ENCODE measurements at regions not wholly inside any gene's neighbourhood (a gene's known extent, or its start where the extent isn't known, plus 50 kb on each side); places are given as distances from the start of the nearest gene placed in this dataset.

DNA sequence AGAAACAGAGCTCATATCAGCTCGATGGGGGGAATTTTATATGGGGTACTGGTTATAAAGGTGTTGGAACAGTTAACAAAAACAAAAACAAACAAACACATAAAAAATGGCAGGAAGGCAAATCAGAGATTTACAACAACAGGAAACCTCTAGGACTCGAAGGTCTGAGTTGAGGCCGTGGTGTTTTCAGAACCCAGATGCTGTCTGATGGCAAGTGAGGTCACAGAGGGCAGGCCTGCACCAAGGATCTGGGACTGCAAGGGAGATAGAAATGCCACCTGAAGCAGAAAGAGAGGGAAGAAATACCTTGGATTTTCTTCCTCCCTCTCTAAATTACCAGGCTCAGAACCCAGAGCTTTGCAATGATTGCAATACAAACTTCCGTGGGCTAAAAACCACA lies 429.5 kb downstream of the ZNF521 start (continued):
- TF ChIP-seq, protein P1, sequence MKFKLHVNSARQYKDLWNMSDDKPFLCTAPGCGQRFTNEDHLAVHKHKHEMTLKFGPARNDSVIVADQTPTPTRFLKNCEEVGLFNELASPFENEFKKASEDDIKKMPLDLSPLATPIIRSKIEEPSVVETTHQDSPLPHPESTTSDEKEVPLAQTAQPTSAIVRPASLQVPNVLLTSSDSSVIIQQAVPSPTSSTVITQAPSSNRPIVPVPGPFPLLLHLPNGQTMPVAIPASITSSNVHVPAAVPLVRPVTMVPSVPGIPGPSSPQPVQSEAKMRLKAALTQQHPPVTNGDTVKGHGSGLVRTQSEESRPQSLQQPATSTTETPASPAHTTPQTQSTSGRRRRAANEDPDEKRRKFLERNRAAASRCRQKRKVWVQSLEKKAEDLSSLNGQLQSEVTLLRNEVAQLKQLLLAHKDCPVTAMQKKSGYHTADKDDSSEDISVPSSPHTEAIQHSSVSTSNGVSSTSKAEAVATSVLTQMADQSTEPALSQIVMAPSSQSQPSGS (CRISPR knock-in tag; IDR thresholded peaks at IDR 0.05; ENCODE audit: borderline replicate concordance, low read depth), result no peak
- TF ChIP-seq, protein P2, sequence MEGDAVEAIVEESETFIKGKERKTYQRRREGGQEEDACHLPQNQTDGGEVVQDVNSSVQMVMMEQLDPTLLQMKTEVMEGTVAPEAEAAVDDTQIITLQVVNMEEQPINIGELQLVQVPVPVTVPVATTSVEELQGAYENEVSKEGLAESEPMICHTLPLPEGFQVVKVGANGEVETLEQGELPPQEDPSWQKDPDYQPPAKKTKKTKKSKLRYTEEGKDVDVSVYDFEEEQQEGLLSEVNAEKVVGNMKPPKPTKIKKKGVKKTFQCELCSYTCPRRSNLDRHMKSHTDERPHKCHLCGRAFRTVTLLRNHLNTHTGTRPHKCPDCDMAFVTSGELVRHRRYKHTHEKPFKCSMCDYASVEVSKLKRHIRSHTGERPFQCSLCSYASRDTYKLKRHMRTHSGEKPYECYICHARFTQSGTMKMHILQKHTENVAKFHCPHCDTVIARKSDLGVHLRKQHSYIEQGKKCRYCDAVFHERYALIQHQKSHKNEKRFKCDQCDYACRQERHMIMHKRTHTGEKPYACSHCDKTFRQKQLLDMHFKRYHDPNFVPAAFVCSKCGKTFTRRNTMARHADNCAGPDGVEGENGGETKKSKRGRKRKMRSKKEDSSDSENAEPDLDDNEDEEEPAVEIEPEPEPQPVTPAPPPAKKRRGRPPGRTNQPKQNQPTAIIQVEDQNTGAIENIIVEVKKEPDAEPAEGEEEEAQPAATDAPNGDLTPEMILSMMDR (IDR thresholded peaks at IDR 0.05), result no peak
- no peak for TF ChIP-seq JUN (CRISPR knock-in tag; IDR thresholded peaks at IDR 0.05)
- TF ChIP-seq FOXP1 (CRISPR knock-in tag; IDR thresholded peaks at IDR 0.05; ENCODE audit: borderline replicate concordance), result no peak
- TF ChIP-seq, protein P3, sequence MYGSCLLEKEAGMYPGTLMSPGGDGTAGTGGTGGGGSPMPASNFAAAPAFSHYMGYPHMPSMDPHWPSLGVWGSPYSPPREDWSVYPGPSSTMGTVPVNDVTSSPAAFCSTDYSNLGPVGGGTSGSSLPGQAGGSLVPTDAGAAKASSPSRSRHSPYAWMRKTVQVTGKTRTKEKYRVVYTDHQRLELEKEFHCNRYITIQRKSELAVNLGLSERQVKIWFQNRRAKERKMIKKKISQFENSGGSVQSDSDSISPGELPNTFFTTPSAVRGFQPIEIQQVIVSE (CRISPR knock-in tag; IDR thresholded peaks at IDR 0.05; ENCODE audit: borderline replicate concordance), result no peak
- no peak for TF ChIP-seq GTF2I (CRISPR knock-in tag; conservative IDR thresholded peaks at IDR 0.05)
- TF ChIP-seq, protein P4, sequence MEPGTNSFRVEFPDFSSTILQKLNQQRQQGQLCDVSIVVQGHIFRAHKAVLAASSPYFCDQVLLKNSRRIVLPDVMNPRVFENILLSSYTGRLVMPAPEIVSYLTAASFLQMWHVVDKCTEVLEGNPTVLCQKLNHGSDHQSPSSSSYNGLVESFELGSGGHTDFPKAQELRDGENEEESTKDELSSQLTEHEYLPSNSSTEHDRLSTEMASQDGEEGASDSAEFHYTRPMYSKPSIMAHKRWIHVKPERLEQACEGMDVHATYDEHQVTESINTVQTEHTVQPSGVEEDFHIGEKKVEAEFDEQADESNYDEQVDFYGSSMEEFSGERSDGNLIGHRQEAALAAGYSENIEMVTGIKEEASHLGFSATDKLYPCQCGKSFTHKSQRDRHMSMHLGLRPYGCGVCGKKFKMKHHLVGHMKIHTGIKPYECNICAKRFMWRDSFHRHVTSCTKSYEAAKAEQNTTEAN (CRISPR knock-in tag; IDR thresholded peaks at IDR 0.05), result no peak
- TF ChIP-seq PRRX2 (CRISPR knock-in tag; IDR thresholded peaks at IDR 0.05), result no peak

DNA sequence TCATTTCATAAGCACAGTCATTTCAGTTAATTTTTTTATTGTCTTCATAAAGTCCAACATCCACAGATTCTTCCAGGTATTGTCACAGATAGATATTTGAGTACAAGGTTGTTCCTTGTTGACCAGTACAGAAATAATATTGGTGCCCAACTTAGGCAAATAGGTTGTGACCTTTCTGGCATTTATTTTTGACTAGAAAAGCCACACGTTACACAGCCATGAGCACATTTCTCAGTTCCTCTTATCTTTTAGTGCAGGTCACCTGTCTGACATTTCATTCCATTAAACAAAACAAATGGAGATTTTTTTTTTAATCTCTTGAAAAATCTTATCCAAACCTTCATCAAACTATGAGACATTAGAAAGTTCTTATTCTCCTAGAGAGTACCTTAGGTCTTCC lies 428.8 kb downstream of the ZNF521 start:
- Mint-ChIP-seq H3K4me1 (peaks cover 21% of the 10 kb centered on the region), H3K27me3 (ENCODE audit: low read depth) (peaks cover 32% of the 10 kb centered on the region), H3K9me3 (no peaks in the 10 kb centered on the region), H3K27ac (no peak overlapping the region), H3K4me3 (no peak overlapping the region), H3K36me3 (no peaks in the 10 kb centered on the region)
- DNase-seq (ENCODE audit: low spot score), result no peak
- CTCF ChIA-PET, result no interaction called here
- no peak for ATAC-seq
- TF ChIP-seq ZNF138 (CRISPR knock-in tag; conservative IDR thresholded peaks at IDR 0.05) (no peak), NR2C2 (CRISPR knock-in tag; IDR thresholded peaks at IDR 0.05) (no peak), MXD4 (CRISPR knock-in tag; IDR thresholded peaks at IDR 0.05; ENCODE audit: borderline replicate concordance) (no peak), SMAD3 (CRISPR knock-in tag; IDR thresholded peaks at IDR 0.05; ENCODE audit: borderline replicate concordance) (no peak), ZNF219 (CRISPR knock-in tag; IDR thresholded peaks at IDR 0.05; ENCODE audit: borderline replicate concordance) (no peak), NFE2L1 (CRISPR knock-in tag; IDR thresholded peaks at IDR 0.05) (no peak), NFATC4 (CRISPR knock-in tag; IDR thresholded peaks at IDR 0.05) (no peak), JAZF1 (CRISPR knock-in tag; IDR thresholded peaks at IDR 0.05) (no peak), CREM (CRISPR knock-in tag; IDR thresholded peaks at IDR 0.05) (no peak), RELA (CRISPR knock-in tag; IDR thresholded peaks at IDR 0.05; ENCODE audit: borderline replicate concordance) (no peak), JUN (CRISPR knock-in tag; IDR thresholded peaks at IDR 0.05) (no peak), ETV6 (CRISPR knock-in tag; IDR thresholded peaks at IDR 0.05) (no peak), RORB (CRISPR knock-in tag; IDR thresholded peaks at IDR 0.05) (no peak)
- TF ChIP-seq, protein P5, sequence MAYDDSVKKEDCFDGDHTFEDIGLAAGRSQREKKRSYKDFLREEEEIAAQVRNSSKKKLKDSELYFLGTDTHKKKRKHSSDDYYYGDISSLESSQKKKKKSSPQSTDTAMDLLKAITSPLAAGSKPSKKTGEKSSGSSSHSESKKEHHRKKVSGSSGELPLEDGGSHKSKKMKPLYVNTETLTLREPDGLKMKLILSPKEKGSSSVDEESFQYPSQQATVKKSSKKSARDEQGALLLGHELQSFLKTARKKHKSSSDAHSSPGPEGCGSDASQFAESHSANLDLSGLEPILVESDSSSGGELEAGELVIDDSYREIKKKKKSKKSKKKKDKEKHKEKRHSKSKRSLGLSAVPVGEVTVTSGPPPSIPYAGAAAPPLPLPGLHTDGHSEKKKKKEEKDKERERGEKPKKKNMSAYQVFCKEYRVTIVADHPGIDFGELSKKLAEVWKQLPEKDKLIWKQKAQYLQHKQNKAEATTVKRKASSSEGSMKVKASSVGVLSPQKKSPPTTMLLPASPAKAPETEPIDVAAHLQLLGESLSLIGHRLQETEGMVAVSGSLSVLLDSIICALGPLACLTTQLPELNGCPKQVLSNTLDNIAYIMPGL (CRISPR knock-in tag; IDR thresholded peaks at IDR 0.05), result no peak
- TF ChIP-seq, protein P1 (CRISPR knock-in tag; IDR thresholded peaks at IDR 0.05; ENCODE audit: borderline replicate concordance, low read depth), result no peak
- TF ChIP-seq, protein P6, sequence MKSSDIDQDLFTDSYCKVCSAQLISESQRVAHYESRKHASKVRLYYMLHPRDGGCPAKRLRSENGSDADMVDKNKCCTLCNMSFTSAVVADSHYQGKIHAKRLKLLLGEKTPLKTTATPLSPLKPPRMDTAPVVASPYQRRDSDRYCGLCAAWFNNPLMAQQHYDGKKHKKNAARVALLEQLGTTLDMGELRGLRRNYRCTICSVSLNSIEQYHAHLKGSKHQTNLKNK (CRISPR knock-in tag; IDR thresholded peaks at IDR 0.05), result no peak
- TF ChIP-seq, protein P7, sequence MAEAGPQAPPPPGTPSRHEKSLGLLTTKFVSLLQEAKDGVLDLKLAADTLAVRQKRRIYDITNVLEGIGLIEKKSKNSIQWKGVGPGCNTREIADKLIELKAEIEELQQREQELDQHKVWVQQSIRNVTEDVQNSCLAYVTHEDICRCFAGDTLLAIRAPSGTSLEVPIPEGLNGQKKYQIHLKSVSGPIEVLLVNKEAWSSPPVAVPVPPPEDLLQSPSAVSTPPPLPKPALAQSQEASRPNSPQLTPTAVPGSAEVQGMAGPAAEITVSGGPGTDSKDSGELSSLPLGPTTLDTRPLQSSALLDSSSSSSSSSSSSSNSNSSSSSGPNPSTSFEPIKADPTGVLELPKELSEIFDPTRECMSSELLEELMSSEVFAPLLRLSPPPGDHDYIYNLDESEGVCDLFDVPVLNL (CRISPR knock-in tag; IDR thresholded peaks at IDR 0.05; ENCODE audit: borderline replicate concordance, low read depth), result no peak
- TF ChIP-seq, protein P8, sequence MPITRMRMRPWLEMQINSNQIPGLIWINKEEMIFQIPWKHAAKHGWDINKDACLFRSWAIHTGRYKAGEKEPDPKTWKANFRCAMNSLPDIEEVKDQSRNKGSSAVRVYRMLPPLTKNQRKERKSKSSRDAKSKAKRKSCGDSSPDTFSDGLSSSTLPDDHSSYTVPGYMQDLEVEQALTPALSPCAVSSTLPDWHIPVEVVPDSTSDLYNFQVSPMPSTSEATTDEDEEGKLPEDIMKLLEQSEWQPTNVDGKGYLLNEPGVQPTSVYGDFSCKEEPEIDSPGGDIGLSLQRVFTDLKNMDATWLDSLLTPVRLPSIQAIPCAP (CRISPR knock-in tag; IDR thresholded peaks at IDR 0.05), result no peak
- POLR2A ChIA-PET, result no interaction called here

All from WTC11 (cell line).